ENCODE measurements at regions not wholly inside any gene's neighbourhood (a gene's known extent, or its start where the extent isn't known, plus 50 kb on each side); places are given as distances from the start of the nearest gene placed in this dataset.

DNA sequence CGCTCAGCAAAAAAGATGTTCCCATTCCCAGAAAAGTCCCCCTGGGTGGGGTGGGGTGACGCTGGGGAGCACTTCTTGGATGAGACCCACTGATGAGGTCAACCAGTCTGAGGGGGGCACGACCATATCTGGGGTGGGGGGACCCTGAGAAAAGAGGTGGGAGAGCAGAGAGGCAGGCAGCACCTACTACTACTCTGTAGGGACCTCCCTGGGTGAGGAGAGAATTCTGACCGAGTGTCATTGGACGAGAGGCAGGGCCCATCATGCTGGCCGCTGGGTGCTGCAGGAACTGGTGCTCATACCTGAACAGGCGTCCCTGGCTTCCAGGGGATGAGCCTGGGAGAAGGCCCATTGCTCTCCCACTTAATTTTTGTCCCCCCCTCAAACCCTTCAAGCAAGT is 158.8 kb downstream of the KLF13 start:
- in situ Hi-C loops (cut with MboI; ENCODE audit: low sequenced_read_pairs) = loop anchor here (5.0 to 10.0 kb wide), 2 partner anchors 131 to 293 kb away; no protein-coding TSS in a partner anchor

DNA sequence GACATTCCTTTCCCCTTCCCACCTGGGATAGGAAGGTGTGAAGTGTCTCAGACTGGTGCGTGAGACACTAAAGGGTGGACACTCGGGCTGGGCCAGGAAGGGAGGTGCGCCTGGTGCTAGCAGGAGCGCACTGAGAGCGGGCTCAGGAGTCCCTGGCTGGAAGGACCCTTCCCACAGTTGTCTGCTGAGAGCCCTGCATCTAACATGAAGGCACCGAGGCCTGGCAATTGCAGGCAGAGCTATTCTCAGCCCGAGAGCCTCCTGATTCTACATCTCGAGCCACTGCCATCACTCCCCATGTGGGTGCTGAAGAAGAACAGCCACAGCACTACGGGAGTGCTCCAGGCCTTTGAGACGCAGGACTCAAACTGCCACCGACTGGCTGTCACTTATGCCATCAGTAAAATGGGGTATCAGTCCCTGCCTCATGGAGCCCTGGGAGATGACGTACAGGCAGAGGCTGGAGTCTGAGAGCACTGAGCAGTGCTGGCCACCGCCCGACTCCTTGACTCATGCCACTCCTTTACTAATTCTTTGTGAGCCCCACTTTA is 159.4 kb downstream of the KLF13 start:
- in situ Hi-C loops (cut with MboI; ENCODE audit: low sequenced_read_pairs) = loop anchor here (5.0 to 10.0 kb wide), 2 partner anchors 131 to 294 kb away; no protein-coding TSS in a partner anchor

DNA sequence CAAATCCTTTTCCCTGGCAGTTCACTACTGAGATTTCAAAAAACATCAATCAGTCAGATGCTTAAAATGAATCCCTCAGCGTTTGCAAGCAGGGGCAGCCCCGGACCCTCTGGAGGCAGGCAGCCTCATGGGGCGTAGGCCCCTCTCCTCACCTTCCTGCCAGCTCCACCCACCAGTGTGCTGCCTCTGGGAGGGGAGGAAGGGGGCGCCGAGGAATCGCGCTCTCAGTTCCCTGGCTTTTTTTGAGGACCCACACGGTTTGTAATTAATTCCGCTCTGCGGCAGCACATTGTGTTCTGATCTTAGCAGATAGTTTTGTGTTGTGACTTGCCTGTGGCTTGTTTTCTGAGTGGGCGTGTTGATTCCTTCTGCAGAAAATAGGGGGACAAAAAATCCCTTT is 159.9 kb downstream of the KLF13 start:
- in situ Hi-C loops (cut with MboI; ENCODE audit: low sequenced_read_pairs) = loop anchor here (5.0 to 10.0 kb wide), 2 partner anchors 132 to 294 kb away; no protein-coding TSS in a partner anchor

DNA sequence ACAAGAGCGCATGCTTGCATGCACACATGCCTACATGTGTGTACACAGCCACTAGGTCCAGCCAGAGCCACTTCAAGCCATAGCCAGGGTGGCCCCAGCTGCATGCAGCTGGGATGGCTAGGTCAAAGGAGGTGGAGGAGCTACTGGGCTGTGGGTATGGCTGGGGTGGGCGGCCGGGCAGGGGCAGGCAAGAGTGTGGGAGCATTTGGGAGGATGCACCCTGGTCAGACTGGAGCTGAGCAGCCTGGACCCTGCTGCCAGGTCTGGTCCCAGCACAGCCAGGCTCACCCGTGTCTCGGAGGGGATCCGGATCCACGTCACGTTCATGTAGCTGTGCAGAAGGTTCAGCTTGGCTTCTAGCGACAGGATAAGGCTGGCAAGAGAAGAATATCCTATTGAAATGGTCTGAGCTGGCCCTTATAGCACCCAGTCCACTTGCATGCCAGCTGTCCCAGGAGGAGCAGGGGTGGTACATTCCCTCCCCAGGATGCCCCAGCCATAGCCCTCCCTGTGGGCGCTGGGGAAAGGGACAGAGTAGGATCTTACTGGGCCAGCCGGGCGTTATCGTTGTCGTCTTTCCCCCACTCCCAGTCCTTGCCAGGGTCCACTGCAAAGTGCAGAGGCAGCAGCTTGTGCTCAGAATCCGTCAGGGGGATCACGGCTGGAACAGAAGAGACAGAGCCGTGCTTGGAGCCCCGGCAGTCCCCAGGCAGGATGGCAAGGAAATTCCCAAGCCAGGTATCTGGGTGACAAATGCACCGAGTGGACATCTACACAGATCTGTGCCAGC is 160.5 kb downstream of the KLF13 start:
- in situ Hi-C loops (cut with MboI; ENCODE audit: low sequenced_read_pairs) = loop anchor here (5.0 to 10.0 kb wide), 2 partner anchors 132 to 295 kb away; no protein-coding TSS in a partner anchor

DNA sequence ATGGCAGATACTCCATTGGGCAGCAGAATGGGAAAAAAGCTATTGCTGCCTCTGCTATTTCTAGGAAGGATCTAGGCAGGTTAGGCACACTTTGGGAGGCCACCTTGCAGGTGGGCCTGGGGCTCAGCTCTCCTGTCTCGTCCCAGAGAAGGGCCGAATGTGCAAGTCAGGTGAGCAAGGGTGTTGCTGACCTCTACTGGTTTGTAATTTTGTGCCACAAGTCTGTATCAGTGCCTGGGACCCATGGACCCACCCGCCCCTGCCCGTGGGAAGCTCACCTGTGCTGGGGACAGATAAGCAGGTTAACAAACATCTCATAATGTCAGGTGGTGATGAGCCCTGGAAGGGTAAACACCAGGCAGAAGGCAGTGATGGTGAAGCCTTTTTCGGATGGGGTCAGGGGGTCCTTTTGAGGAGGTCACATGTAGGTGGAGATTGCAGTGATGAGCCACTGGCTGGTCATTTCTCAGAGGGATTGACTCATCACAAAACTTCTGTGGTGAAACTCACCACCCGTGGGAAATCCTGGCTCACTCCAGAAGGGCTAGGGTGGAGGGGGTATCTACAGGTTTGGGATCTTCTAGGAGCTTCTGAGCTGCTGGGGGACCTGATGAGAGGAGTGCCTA is 161.3 kb downstream of the KLF13 start:
- in situ Hi-C loops (cut with MboI; ENCODE audit: low sequenced_read_pairs) = loop anchor here (5.0 to 10.0 kb wide), 2 partner anchors 133 to 296 kb away; no protein-coding TSS in a partner anchor

DNA sequence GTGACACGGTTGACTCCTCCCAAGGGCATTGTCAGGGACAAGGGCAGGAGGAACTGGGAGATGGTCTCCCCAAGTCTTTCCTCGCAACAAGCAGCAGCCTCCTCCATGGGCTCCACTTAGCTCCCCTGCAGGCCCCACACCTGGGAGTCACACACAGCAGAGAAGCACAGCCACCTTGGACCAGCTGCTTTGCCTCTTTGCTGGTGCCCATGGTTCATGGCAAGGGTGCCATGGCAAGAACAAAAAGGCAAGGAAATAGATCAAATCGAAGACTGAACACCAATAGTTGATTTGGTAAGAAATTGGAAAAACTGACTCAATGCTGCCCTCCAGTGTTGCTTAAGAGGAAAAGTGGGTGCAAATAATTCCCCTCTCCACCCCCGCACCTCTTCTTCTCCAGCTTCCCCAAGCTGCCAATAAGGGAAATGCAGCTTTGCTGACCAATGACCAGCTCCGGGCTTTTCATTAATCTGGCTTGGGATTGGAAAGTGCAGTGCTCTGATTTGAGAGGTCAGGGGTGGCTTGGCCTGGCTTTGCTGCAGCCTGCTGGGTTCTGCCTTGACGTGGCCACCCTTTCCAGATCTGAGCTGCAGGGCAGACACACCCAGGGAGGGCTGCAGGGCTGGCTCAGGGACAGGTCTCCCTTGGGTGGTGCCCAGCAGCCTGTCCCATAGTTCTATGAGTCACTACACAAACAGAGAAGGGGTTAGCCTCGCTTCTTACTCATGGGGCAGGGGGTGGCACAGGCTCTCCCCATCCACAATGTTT is 162.0 kb downstream of the KLF13 start:
- in situ Hi-C loops (cut with MboI; ENCODE audit: low sequenced_read_pairs) = loop anchor here (5.0 to 10.0 kb wide), 2 partner anchors 134 to 296 kb away; no protein-coding TSS in a partner anchor

DNA sequence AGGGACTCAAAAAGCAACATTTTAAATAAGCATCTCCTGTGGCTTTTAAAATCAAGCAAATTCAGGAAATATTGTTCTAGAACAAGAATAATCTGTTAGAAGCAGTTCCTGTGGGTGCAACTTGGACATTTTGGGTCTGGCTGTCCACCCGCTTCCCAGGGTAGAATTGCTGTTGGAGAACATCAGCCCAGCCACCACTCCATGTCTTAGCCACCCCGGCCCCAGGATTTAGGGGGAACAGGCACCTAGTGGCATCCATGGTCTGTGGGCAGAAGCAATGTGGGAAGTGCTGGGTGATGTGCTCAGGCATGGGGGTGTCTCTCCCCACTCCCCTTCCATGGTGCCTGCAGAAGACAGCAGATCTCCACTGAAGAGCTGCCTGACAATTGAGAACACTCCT is 162.6 kb downstream of the KLF13 start:
- in situ Hi-C loops (cut with MboI; ENCODE audit: low sequenced_read_pairs) = loop anchor here (5.0 to 10.0 kb wide), 2 partner anchors 134 to 297 kb away; no protein-coding TSS in a partner anchor

DNA sequence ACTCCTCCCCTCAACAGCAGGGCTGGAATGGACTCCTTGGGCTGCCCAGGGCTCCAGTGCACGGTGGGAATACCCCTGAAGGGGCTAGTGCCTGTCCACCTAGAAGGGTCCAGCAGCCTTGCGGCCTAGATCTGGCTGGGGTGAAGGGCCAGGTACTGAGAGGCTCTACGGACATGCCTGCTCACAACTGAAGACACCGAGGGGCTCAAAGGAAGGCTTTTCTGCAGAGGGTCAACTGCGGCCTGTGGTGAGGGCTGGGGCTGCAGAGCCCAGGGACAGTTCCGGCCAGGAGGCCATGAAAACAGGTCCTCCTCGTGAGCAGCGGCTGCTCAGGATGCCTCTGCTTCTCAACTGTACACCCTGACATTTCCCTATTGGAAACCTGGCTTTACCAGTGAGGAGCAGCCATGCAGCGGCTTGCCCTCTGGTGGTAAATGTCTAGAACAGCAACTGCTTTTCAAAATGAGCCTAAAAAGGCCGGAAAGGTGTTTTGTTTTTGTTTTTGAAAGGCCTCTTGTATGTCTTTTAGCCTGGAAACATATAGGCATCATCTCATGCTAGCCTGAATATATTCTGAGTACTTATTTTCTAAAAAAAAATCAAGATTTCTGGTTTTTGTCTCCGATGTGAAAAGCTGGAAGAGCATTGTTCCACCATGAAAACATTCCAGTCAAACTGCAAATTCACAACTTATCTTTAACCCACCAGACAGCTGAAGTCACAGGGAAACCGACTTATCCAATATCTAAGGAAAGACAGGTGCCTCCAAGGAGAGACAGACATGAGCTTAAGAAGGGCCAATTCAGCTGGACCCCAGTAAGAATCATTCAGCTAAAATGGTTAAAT is 163.4 kb downstream of the KLF13 start:
- in situ Hi-C loops (cut with MboI; ENCODE audit: low sequenced_read_pairs) = loop anchor here (5.0 to 10.0 kb wide), 2 partner anchors 135 to 298 kb away; no protein-coding TSS in a partner anchor

DNA sequence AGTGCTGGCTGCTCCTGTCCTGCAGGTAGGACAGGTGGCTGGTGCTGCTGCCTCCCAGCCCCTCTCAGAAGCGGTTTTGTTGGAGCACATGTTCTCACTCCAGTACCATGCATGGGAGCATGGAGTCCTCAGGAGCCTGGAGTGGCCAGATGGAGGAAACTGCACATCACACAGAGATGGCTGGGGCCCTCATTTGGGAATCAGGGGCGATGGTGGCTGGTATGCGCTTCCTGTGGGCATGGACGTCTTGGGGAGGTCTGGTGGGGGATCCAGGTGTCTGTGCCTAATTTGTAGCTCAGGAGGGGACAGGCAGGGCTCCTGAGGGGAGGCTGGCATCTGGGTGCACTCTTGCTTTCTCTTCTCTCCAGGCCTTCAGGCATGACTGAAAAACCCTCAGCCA is 168.2 kb downstream of the KLF13 start:
- in situ Hi-C loops (cut with MboI; ENCODE audit: low sequenced_read_pairs) = no loop called here

DNA sequence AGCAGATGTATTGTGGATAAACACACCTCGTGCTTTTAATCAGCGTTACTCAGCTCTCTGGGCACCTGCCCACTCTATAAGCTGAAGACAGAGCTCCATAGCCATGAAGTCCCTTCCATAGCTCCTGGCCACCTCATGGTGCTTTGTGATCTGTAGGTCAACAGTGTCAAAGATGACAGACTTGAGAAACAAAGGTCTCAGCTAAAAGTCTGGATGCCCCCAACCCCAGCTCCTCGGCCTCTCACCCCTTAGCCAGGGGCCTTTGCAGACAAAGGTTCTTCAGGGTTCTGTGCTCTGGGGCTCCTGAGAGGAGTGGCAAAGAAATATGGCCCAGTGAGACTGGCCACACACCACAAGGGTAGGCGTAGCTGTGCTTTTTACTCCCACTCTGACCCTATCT is 168.6 kb downstream of the KLF13 start:
- in situ Hi-C loops (cut with MboI; ENCODE audit: low sequenced_read_pairs) = no loop called here

DNA sequence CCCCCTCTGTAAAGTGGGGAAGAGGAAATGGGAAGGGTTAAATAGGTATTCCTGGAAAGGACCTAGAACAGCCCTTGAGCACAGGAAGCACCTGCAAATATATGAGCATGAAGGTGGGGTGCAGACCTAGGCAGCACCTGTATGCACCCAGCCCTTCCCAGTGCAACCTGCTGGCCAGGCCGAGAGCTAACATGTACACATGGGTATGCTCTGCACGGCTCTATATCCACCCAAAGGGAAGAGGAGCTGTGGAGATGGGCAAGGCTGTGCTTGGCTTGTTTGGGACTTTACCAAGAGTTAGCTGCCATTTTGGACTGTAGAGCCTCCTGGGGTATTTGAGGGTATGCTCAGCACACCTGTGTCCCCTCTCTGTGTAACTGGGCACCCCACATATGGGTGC is 171.2 kb downstream of the KLF13 start:
- in situ Hi-C loops (cut with MboI; ENCODE audit: low sequenced_read_pairs) = no loop called here

DNA sequence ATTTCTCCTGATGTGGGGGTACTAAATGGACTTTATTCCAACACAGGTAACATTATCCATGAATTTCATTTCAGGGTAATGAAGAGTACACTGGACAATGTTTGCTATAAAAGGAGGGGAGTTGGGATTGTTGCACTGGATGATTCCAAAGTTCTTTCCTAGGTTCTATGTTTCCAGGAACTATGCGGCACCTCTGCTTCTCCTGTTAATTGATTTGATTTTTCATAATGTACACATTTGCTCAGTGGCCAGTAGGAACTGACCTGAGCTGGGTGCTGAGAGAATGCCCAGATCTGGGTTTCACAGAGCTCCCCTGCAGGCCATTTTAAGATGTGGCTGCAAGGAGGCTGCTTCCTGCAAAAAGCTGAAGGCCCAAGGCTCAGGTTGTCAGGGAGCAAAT is 171.7 kb downstream of the KLF13 start:
- in situ Hi-C loops (cut with MboI; ENCODE audit: low sequenced_read_pairs) = no loop called here

DNA sequence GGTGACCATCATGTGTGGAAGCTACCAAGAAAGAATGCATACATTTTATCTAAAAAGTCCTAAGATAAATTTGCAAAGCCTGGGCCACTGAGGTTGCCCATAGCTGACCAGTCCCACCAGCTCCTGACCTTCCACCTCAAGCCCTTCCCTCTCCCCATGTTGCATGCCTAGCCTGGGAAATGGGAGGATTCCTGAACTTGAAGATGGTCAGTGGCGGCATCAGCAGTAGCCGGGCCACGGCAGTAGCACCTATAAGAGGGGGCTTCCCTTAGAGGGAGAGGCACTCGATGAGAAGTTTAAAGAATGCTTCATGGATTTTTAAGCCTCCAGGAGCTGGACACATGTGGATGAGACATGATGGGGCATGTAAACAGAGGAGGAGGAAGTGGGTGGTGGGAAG is 172.1 kb downstream of the KLF13 start:
- in situ Hi-C loops (cut with MboI; ENCODE audit: low sequenced_read_pairs) = no loop called here

DNA sequence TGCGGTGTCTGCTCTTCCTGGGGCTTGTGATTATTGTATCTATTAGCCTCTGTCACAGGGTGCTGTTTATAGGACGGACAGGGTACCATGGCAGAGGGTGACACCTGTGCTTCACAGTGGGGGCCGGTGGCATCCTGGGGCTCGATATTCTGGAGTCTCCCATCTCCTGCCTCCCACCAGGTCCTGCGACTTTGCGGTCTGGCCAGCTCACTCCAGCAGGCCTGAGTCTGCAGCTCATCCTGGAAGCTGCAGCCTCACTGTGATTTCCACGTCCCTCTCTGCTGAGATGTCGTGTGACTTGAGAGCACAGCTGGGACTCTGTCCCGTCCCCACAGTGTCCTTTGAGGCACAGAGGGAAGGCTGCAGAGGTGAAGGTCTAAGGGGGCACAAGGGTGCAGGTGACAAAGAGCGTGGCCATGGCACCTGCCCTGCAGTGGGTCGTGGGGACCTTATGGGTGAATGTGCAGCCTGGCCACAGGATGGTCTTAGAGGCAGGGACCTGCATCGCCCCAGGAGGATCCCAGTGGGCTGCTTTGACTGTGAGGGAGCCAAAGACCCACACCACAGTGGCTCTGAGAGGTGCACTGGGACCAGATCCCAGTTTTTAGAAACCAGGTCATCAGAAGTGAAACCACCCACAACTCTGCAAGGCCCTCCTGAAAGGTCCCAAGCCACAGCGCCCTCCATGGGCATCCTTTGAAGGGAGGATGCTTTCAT is 172.8 kb downstream of the KLF13 start:
- in situ Hi-C loops (cut with MboI; ENCODE audit: low sequenced_read_pairs) = no loop called here

DNA sequence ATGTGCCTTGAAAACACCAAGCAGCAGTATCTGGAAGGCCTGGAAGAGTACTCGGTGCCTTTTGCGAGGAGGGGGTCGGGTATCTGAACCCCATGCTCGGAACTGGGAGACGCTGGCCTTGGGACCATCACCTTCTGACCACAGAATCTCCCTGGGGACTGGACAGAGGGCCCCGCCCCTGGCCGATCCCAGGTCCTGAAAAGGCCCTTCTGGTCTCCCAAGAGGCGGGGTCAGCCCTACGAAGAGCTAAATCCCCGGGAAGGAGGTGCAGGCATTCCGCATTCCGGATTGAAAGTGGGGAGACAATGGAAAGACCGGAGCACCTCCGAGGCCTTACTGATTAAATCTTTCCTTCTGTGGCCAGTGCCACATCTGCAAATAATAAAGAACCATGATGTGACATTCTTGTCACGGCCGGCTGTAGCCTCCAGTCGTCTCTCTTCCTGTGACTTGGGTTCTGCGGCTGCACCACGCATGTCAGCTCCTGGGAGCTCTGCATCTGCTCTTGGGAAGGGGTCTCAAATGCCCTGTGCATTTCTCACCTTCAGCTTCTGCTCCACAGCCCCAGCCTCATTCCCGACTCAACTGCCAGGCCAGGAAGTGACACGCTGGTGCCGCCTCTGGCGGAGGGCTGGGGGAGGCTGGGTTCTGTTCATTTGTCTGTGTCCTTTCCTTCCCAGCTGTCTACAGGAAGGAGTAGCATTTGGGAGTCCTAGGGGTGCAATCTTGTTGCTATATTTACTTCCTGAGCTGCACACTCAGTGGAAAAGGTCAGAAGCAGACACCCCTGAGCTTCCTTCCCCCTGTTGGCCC is 173.5 kb downstream of the KLF13 start:
- in situ Hi-C loops (cut with MboI; ENCODE audit: low sequenced_read_pairs) = no loop called here

DNA sequence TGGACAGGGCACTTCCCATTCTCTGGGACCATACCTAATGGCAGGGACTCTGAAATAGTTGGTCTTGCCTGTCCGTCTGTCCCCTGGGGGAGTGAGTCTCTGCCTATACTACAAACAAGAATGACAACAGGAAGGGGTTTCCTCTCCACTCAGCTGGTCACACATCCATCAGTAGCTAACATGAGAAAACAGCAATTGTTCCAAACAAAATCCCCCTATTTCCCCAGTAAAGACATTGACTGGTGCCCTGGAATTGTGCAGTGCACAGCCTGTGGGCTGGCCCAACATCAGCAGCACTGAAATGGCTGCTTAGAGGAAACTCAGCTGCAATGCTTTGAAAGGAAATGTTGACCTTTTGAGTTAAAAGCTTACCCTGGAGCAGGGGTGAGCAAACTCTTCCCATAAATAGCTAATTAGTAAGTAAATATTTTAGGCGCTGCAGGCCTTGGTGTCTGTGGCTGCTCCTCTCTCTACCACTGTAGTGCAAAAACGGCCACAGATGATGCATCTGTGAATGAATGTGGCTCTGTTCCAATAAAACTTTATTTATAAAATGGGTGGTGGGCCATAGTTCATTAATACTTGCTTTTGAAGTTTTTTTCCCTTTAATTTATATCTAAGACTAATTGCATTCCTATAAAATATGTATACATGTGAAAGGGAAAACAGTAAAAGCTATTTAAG is 174.3 kb downstream of the KLF13 start:
- in situ Hi-C loops (cut with MboI; ENCODE audit: low sequenced_read_pairs) = no loop called here

DNA sequence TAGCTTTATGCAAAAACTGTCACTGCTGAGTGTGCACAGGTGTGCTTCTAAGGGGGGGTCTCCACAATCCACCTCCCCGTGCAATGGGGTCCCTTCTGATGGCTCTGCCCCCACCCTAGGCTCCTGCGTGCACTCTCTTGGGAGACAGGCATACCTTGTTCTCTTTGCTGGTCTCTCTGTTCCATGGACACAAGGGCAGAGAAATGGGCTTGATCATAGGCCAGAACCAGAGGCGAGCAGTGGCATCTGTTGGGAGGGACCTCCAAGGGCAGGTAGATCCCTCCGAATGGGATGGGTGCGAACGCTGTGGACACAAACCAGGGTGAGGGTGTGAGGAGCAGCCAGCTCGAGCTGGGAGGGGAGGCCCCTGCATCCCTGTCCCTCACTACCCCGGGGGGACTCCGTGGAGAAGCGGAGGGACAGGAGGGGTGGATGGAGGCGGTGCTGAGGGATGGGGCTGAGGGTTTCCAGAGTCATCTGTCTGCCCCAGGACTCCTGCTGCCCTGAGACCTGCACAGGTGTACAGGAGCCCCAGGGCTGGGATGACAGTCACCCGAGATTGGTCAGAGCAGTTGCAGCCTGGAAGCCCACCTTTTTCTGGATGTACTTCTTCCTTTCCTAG is 175.0 kb downstream of the KLF13 start:
- in situ Hi-C loops (cut with MboI; ENCODE audit: low sequenced_read_pairs) = no loop called here
